ENCODE measurements at regions not wholly inside any gene's neighbourhood (a gene's known extent, or its start where the extent isn't known, plus 50 kb on each side); places are given as distances from the start of the nearest gene placed in this dataset.

- TF ChIP-seq, protein P1, sequence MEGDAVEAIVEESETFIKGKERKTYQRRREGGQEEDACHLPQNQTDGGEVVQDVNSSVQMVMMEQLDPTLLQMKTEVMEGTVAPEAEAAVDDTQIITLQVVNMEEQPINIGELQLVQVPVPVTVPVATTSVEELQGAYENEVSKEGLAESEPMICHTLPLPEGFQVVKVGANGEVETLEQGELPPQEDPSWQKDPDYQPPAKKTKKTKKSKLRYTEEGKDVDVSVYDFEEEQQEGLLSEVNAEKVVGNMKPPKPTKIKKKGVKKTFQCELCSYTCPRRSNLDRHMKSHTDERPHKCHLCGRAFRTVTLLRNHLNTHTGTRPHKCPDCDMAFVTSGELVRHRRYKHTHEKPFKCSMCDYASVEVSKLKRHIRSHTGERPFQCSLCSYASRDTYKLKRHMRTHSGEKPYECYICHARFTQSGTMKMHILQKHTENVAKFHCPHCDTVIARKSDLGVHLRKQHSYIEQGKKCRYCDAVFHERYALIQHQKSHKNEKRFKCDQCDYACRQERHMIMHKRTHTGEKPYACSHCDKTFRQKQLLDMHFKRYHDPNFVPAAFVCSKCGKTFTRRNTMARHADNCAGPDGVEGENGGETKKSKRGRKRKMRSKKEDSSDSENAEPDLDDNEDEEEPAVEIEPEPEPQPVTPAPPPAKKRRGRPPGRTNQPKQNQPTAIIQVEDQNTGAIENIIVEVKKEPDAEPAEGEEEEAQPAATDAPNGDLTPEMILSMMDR (optimal IDR thresholded peaks at IDR 0.05 in 1 of 3, IDR thresholded peaks at IDR 0.05 in 1 of 3, conservative IDR thresholded peaks at IDR 0.05 in 1 of 3; ENCODE audit: extremely low read depth in 1 of 3, insufficient read depth in 2 of 3, low read length in 3 of 3): no peak
- no peak for TF ChIP-seq EZH2 (IDR thresholded peaks at IDR 0.05; ENCODE audit: low read length)
Observed at GRCh38 chr13:22470075-22470474, 710.7 kb upstream of the SGCG start.

Data from keratinocyte (primary cell).